Vagina (tissue), 2 donors: ENCODE measurements at regions not wholly inside any gene's neighbourhood (a gene's known extent, or its start where the extent isn't known, plus 50 kb on each side); places are given as distances from the start of the nearest gene placed in this dataset.

ENCODE experiments used
- CTCF ChIP-seq, 3 experiments: fragments of 450-650 bp in 2 of 3; fragments of 200-600 bp in 1 of 3; sonication (generic) in 1 of 3; IDR thresholded peaks; one replicate each; pipeline ENCODE4 v1.5.1; 2017 to 2019; ENCODE audit warnings: antibody characterized with exemption in 3 of 3, mild to moderate bottlenecking in 2 of 3, moderate library complexity in 2 of 3
- POLR2A ChIP-seq, 2 donors: fragments of 450-650 bp; IDR thresholded peaks; one replicate each; pipeline ENCODE4 v1.6.1; 2017; ENCODE audit warnings: antibody characterized with exemption in 2 of 2, mild to moderate bottlenecking in 2 of 2, moderate library complexity in 2 of 2

GRCh38 chr5:163108351-163108750 is 329.0 kb upstream of the CCNG1 start:
- no peak for TF ChIP-seq POLR2A (IDR thresholded peaks at IDR 0.05)
- no peak for TF ChIP-seq CTCF (IDR thresholded peaks at IDR 0.05)
